Activated naive CD8-positive, alpha-beta T cell treated with anti-CD3 and anti-CD28 coated beads, Interleukin-2, amount 10 ng/mL, durations not matched to agents 7 days and 5 days (primary cell): ENCODE measurements at regions not wholly inside any gene's neighbourhood (a gene's known extent, or its start where the extent isn't known, plus 50 kb on each side); places are given as distances from the start of the nearest gene placed in this dataset.
"Not testable (repeated sequence)": the region's sequence is repeated elsewhere in the genome, so short reads cannot be mapped to it uniquely, and the experiment has no call there.

Experiments
- ATAC-seq: fragments of 150-1000 bp; cut with Tn5 transposase; one replicate; pipeline ENCODE4 v1.10.0; 2021; ENCODE audit warnings: low read depth, moderate library complexity
- POLR2A ChIA-PET: fragments of 350-600 bp; sonication (Branson Sonifier 250); formaldehyde crosslinking; loops from one replicate; lab custom pipeline; 2021; ENCODE audit warnings: antibody characterized with exemption; lab: Charles Lee
- DNase-seq: peaks from one replicate; pipeline ENCODE4 v3.0.0; 2021
- H3K27ac Mint-ChIP-seq: one replicate; pipeline ENCODE4 v1.8.0; 2022; ENCODE audit warnings: mild to moderate bottlenecking, mixed read lengths
- H3K27me3 Mint-ChIP-seq: one replicate; pipeline ENCODE4 v1.8.0; 2022; ENCODE audit warnings: mild to moderate bottlenecking, moderate library complexity, mixed read lengths
- H3K36me3 Mint-ChIP-seq: one replicate; pipeline ENCODE4 v1.8.0; 2021; ENCODE audit warnings: mild to moderate bottlenecking, mixed read lengths
- H3K4me1 Mint-ChIP-seq: one replicate; pipeline ENCODE4 v1.8.0; 2021; ENCODE audit warnings: mixed read lengths
- H3K4me3 Mint-ChIP-seq: one replicate; pipeline ENCODE4 v1.8.0; 2022; ENCODE audit warnings: mild to moderate bottlenecking, moderate library complexity, mixed read lengths
- H3K9me3 Mint-ChIP-seq: one replicate; pipeline ENCODE4 v1.8.0; 2021; ENCODE audit warnings: mixed read lengths

DNA sequence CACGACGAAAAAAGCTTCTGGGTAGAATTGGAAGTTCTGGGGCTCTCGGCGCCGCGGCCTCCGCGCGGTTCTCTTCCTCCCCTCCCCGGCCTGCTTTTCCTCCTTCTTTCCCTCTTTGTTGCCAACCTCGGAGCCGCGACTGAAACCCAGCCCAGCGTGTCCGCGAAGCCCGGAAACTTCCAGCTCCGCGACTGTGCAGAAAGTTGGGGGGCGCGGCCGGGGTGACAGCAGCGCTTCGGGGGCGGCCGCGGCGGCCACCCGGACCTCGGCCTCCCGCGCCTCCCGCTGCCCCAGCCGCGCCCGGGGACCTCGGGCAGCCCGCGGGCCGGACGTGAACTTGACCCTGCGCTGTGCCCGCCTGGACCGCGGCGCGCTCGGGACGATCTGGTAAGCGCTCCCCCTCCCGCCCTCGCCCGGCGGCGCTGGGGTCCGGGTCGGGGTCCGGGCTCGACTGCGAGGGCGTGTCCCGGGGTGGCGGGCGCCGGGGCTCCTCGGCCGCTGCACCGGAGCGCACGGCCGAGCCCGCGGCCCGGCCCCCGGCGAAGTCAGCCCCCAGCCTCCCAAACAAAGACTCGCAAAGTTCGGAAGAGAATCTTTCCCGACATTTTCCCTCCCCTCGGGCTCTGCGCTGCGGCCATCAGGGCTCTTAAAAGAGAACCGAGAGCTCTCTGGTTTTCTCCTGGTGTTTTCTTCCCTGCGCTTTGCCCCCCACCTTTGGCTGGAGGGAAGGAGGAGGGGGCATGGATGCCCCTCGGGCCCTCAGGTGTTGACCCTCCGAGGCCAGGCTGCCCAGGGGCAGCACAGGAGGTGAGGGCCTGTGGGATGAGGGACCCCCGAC lies 67.9 kb upstream of the WNT7B start:
- Mint-ChIP-seq H3K4me3 (peak overlapping the region; percentile 86), H3K36me3 (no peaks in the 10 kb centered on the region), H3K9me3 (no peaks in the 10 kb centered on the region), H3K4me1 (peaks cover 4% of the 10 kb centered on the region), H3K27ac (peak overlapping the region; percentile 85), H3K27me3 (peaks cover 2% of the 10 kb centered on the region)
- DNase-seq (peak; percentile 67), ATAC-seq (peak; percentile 61)
- POLR2A ChIA-PET: interaction anchor here (0.8 to 2.0 kb wide), 4 partner anchors 8 to 31 kb away, joined by 4 to 17 read pairs (median 12); no protein-coding TSS in a partner anchor

DNA sequence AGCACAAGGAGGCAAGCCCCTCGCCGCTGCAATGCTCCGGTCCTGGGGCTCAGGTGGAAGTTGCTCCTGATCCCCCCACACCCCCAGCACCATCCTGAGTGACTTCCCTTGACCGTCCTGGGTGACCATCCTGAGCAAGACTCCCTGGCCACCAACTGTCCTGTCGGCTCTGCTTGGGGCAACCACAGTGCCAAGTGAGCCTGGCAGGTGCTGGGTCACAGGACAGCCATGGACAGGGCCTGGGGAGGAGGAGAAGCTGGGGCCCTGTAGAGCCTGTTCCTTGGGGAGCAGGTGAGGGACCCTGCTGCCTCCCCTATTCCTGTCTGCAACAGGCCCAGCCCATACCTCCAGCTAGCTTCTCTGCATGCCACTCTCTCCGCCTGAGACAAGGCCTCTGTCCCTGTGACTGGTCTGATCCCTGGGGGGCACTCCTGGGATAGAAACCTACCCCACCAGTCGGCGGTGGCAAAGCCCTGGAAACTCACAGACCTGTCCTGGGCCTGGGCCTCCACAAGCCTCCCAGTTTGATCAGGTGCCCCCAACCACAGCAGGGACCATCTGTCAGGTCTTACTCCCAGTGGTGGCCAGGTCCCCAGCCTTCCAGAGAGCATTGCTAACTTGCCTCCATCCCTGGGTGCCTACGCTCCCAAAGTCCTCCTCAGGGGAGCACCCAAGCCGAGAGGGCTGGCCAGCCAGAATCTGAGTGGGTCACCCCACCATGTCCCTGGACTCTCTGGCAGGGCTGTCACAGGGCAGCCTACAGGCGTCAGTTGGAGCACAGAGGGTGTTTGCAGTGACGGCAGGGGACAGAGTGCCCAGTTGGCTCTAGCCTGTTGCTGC lies 68.7 kb upstream of the WNT7B start:
- DNase-seq: peak; percentile 32
- Mint-ChIP-seq H3K4me1 (peaks cover 4% of the 10 kb centered on the region), H3K4me3 (peak overlapping the region; percentile 48), H3K27me3 (peaks cover 2% of the 10 kb centered on the region), H3K27ac (peak overlapping the region; percentile 45), H3K36me3 (no peaks in the 10 kb centered on the region), H3K9me3 (no peaks in the 10 kb centered on the region)
- no peak for ATAC-seq
- POLR2A ChIA-PET: interaction anchor here (1.5 to 2.0 kb wide), 3 partner anchors 7 to 24 kb away, joined by 10 to 17 read pairs (median 14); no protein-coding TSS in a partner anchor

DNA sequence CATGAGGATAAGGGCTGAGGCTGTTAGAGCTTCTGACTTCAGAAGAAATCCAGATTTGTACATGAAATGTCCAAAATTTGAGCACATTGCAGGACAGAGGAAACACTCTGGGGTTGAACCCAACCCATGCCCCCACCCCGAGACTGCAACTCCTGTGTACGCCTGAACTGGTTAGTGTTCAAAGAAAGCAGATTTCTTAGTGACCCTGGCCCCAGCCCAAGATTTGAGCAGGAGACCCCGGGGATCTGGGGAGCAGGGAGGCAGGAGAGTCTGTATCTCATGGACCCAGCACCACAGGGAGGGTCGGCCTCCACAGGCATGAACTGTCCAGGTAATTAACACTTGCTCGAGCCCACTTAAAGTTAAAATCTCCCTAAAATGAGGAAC lies 69.3 kb upstream of the WNT7B start:
- POLR2A ChIA-PET: interaction anchor here (2.0 kb wide), 1 partner anchor 10 kb away, joined by 17 read pairs; no protein-coding TSS in a partner anchor

DNA sequence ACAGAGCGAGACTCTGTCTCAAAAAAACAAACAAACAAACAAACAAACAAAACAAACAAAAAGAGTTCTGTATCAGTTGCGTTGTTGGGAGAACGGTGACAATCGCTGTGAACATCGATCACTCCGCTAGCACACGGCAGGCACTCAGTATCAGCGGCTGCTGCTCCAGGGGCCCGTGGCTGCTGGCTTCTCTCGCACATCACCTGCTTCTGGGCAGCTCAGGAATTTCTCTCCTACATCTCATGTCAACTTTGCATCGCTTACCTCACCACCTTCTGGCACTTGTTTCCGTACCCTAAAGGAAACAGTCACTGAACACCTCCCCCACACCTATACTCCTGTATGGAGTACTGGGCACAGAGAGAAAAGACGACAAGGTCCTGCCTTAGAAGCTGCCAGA lies 70.3 kb upstream of the WNT7B start:
- DNase-seq (peak; percentile 22), ATAC-seq (no peak)
- peaks cover 4% of the 10 kb centered on the region for H3K4me1 Mint-ChIP-seq
- no peaks in the 10 kb centered on the region for H3K36me3 Mint-ChIP-seq
- POLR2A ChIA-PET: no interaction called here
- no peak overlapping the region for H3K27ac Mint-ChIP-seq
- H3K27me3 Mint-ChIP-seq: peaks cover 2% of the 10 kb centered on the region
- H3K9me3 Mint-ChIP-seq: no peaks in the 10 kb centered on the region
- no peak overlapping the region for H3K4me3 Mint-ChIP-seq

More for the DNA sequence above, 69.3 kb upstream of the WNT7B start:
- no peak overlapping the region for H3K4me3 Mint-ChIP-seq
- ATAC-seq: no peak
- peaks cover 2% of the 10 kb centered on the region for H3K27me3 Mint-ChIP-seq
- no peaks in the 10 kb centered on the region for H3K9me3 Mint-ChIP-seq
- H3K4me1 Mint-ChIP-seq: peaks cover 4% of the 10 kb centered on the region
- H3K36me3 Mint-ChIP-seq: no peaks in the 10 kb centered on the region
- peak; percentile 28 for DNase-seq
- H3K27ac Mint-ChIP-seq: no peak overlapping the region

DNA sequence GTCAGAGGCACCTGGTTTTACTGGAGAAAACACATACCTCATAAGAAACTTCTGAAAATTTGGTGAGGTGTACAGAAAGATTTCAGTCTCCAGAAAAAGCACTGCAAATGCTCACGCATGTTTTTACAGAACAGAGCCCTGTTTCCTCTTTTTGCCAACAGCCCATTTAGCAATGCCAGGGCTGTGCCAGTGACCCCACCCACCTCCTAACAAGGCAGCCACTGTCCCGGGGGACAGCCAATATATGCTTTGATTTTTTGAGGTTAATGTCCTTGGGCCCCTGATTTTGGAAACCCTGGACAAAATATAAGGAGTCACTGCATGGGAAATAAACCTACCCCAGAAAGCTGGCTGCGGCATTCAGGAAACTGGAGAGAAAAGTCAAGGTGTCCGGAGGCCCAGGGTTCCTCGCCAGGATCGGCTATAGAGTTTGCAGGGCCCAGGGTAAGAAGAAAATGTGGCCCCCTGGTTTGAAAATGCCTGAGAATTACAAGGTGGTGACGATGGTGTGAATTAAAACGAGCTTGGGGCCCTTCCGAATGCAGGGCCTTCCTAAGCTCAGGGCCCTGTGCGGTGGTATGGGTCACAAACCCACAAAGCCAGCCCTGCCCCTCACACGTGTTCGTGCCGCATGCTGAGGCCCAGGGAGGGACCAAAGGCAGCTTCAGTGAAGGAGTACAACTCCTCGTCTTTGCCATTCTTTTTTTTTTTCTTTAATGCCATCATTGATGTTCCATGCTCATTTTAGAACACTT lies 71.1 kb upstream of the WNT7B start:
- DNase-seq (peak; percentile 15), ATAC-seq (no peak)
- H3K9me3 Mint-ChIP-seq: no peaks in the 10 kb centered on the region
- H3K36me3 Mint-ChIP-seq: no peaks in the 10 kb centered on the region
- no peak overlapping the region for H3K4me3 Mint-ChIP-seq
- H3K27me3 Mint-ChIP-seq: peaks cover 2% of the 10 kb centered on the region
- H3K4me1 Mint-ChIP-seq: peaks cover 5% of the 10 kb centered on the region
- POLR2A ChIA-PET: interaction anchor here (0.7 kb wide), 1 partner anchor 11 kb away, joined by 5 read pairs; no protein-coding TSS in a partner anchor
- no peak overlapping the region for H3K27ac Mint-ChIP-seq

DNA sequence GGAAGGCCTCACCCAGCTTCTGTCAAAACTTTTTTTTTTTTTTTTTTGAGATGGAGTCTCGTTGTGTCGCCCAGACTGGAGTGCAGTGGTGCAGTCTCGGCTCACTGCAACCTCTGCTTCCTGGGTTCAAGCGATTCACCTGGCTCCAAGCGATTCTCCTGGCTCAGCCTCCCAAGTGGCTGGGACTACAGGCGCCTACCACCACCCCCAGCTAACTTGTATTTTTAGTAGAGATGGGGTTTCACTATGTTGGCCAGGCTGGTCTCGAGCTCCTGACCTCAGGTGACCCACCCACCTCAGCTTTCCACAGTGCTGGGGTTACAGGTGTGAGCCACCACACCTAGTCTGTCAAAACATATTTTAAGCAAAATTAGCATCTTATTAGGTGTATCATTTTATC lies 71.7 kb upstream of the WNT7B start:
- POLR2A ChIA-PET: interaction anchor here (0.7 kb wide), 1 partner anchor 12 kb away, joined by 5 read pairs; no protein-coding TSS in a partner anchor
- H3K27me3 Mint-ChIP-seq, H3K9me3 Mint-ChIP-seq, H3K4me3 Mint-ChIP-seq, H3K27ac Mint-ChIP-seq, ATAC-seq, H3K4me1 Mint-ChIP-seq, H3K36me3 Mint-ChIP-seq: not testable (repeated sequence)
- DNase-seq: peak; percentile 4

DNA sequence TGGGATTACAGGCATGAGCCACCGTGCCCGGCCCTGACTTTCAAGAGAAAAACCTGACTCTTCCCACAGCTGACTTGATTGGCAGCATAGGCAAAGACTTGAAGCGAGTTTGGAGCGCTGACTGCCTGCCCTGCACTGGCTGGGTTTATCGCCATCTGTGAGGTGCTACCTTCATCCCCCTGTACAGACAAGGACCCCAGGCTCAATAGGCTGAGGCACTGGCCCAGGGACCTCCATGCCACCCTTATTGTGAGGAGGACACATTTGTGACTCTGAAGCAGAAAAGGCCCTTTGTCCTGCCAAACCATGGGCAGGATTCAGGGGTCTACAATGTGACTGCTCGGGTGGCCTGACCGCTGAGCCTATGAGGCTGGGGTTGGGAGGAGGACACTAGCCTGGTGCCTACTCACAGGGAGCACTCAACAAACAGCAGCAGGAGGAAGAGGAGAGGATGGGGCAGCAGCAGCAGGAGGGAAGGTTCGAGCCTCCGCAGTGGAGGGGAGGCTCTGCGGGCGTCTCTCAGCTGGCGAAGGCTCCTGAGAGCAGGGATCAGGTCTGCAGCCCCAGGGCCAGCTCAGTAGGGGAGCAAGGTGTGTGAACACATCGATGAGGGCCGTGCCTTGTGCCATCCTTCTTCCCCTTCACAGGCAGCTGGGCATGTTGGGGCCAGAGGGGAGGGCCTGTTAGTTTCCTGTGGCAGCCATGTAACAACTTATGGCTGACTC lies 72.9 kb upstream of the WNT7B start:
- ATAC-seq (no peak), DNase-seq (peak; percentile 17)
- H3K9me3 Mint-ChIP-seq: no peaks in the 10 kb centered on the region
- no peaks in the 10 kb centered on the region for H3K36me3 Mint-ChIP-seq
- no peak overlapping the region for H3K4me3 Mint-ChIP-seq
- peaks cover 11% of the 10 kb centered on the region for H3K4me1 Mint-ChIP-seq
- H3K27ac Mint-ChIP-seq: no peak overlapping the region
- POLR2A ChIA-PET: no interaction called here
- H3K27me3 Mint-ChIP-seq: no peaks in the 10 kb centered on the region

DNA sequence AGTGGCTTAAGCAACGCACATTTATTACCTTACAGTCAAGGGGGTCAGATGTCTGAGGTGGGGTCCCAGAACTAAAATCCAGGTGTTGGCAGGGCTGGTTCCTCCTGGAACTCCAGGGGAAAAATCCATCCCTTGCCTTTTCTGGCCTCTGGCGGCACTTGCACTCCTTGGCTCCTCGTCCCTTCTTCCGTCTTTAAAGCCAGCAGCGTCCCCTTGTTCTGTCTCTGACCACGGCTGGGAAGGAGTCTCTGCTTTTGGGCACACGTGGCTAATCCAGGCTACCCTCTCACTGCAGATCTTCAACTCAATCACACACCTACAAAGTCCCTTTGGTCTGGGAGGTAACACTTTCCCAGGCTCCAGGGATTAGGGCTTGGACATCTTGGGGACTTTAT lies 73.5 kb upstream of the WNT7B start:
- H3K4me3 Mint-ChIP-seq: no peak overlapping the region
- H3K27ac Mint-ChIP-seq: no peak overlapping the region
- H3K36me3 Mint-ChIP-seq: no peaks in the 10 kb centered on the region
- DNase-seq: peak; percentile 18
- POLR2A ChIA-PET: interaction anchor here (1.5 kb wide), 1 partner anchor 14 kb away, joined by 5 read pairs; no protein-coding TSS in a partner anchor
- H3K9me3 Mint-ChIP-seq: no peaks in the 10 kb centered on the region
- H3K4me1 Mint-ChIP-seq: peaks cover 16% of the 10 kb centered on the region
- no peak for ATAC-seq
- no peaks in the 10 kb centered on the region for H3K27me3 Mint-ChIP-seq

DNA sequence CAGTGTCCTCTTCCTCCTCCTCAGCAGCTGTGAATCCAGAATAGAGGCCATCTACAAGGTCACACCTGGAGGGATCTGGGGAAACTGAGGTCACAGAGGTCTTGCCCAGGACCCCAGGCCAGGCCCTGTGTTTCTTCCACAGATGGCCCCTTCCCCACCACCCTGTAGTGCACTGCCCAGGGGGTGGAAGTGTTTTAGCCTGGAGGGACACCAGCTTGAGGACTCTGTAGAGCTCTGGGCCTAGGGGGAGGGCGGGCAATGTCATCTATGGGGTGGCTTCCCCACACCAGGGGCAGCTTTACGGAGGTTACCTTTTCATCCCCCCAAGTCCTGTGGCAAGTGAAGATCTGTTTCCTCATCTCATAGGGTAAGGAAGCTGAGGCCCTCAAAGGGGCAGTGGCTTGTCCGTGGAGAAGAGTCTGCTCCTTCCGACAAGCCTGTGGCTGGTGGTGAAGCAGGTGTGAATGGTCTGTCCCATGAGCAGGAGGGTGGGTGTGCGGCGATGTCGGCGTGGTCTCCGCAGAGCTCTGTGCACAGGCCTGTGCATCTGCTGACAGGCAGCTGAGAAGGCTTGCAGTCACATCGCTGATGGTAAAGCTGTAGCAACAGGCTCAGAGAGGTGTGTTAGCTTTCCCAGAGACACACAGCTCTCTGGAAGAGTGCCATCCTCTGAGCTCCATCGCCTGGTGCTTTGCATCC lies 74.1 kb upstream of the WNT7B start:
- no peak overlapping the region for H3K4me3 Mint-ChIP-seq
- no peak overlapping the region for H3K27ac Mint-ChIP-seq
- H3K4me1 Mint-ChIP-seq: peaks cover 20% of the 10 kb centered on the region
- ATAC-seq (no peak), DNase-seq (peak; percentile 32)
- H3K36me3 Mint-ChIP-seq: no peaks in the 10 kb centered on the region
- no peaks in the 10 kb centered on the region for H3K27me3 Mint-ChIP-seq
- POLR2A ChIA-PET: interaction anchor here (0.7 to 1.5 kb wide), 3 partner anchors 15 to 20 kb away, joined by 4 to 5 read pairs (median 4); no protein-coding TSS in a partner anchor
- no peaks in the 10 kb centered on the region for H3K9me3 Mint-ChIP-seq

DNA sequence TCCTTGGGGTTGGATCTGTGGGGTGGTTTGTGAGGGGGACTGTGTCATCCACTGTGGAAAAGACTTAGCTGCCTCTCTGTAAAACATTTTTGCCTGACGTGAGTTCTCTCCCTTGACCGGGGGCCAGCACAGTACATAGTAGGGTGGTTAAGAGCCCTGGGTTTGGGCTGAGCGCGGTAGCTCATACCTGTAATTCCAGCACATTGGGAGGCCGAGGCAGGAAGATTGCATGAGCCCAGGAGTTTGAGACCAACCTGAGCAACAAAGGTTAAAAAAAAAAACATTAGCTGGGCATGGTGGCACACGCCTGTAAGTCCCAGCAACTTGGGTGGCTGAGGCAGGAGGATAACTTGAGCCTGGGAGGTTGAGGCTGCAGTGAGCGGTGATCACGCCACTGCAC lies 74.7 kb upstream of the WNT7B start:
- Mint-ChIP-seq H3K4me1 (peaks cover 20% of the 10 kb centered on the region), H3K36me3 (no peaks in the 10 kb centered on the region), H3K27ac (no peak overlapping the region), H3K9me3 (no peaks in the 10 kb centered on the region), H3K4me3 (no peak overlapping the region), H3K27me3 (no peaks in the 10 kb centered on the region)
- ATAC-seq: no peak
- DNase-seq: peak; percentile 17
- POLR2A ChIA-PET: interaction anchor here (0.7 to 1.5 kb wide), 3 partner anchors 15 to 19 kb away, joined by 4 to 5 read pairs (median 4); no protein-coding TSS in a partner anchor

DNA sequence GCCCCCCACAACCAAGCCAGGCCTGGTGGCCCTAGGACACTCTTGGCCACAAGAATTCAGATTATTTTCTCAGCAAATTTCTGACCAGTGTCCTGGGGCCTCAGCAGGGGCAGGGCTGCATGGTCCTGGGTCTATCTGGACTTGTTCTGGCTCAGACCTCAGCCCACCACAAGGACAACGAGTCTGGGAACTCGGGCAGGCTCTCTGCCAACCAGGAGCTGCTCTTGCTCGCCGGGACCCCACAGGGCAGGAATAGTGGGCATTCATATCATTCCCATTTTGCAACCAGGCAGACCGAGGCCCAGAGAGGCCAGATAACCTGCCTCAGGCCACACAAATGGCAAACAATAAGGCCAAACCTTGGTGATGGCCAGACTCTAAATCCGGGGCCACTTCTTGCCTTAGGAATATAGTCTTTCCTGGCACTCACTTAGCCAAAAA lies 75.4 kb upstream of the WNT7B start:
- ATAC-seq: no peak
- peak; percentile 25 for DNase-seq
- no peaks in the 10 kb centered on the region for H3K36me3 Mint-ChIP-seq
- no peaks in the 10 kb centered on the region for H3K9me3 Mint-ChIP-seq
- POLR2A ChIA-PET: interaction anchor here (1.3 to 7.2 kb wide), 4 partner anchors 8 to 18 kb away, joined by 4 to 58 read pairs (median 21); no protein-coding TSS in a partner anchor
- peak overlapping the region; percentile 93 for H3K27ac Mint-ChIP-seq
- peak overlapping the region; percentile 93 for H3K4me3 Mint-ChIP-seq
- H3K4me1 Mint-ChIP-seq: peaks cover 20% of the 10 kb centered on the region
- H3K27me3 Mint-ChIP-seq: no peaks in the 10 kb centered on the region
